Neural cell (in vitro differentiated cells): ENCODE measurements at regions not wholly inside any gene's neighbourhood (a gene's known extent, or its start where the extent isn't known, plus 50 kb on each side); places are given as distances from the start of the nearest gene placed in this dataset.

Experiments
- EP300 ChIP-seq: fragments of 450-650 bp; conservative IDR thresholded peaks from 2 replicates; pipeline ENCODE4 v1.6.1; 2014; ENCODE audit warnings: antibody characterized with exemption, mild to moderate bottlenecking, moderate library complexity; ENCODE audit not compliant: poor library complexity, severe bottlenecking
- EZH2 ChIP-seq: fragments of 200-600, 300-800 bp; shearing (Covaris generic), sonication (generic); IDR thresholded peaks from 2 replicates; pipeline ENCODE4 v1.6.1; 2014; ENCODE audit warnings: antibody characterized with exemption, low read length, borderline replicate concordance, mild to moderate bottlenecking; ENCODE audit not compliant: insufficient read depth, poor library complexity, severe bottlenecking
- MXI1 ChIP-seq: fragments of 450-650 bp; conservative IDR thresholded peaks from 2 replicates; pipeline ENCODE4 v1.6.1; 2014; ENCODE audit warnings: antibody characterized with exemption, mild to moderate bottlenecking; ENCODE audit not compliant: poor library complexity, severe bottlenecking
- POLR2AphosphoS5 ChIP-seq: IDR thresholded peaks from 2 replicates; pipeline ENCODE4 v1.6.1; 2012
- RAD21 ChIP-seq: fragments of 450-650 bp; conservative IDR thresholded peaks from 2 replicates; pipeline ENCODE4 v1.6.1; 2014; ENCODE audit warnings: antibody characterized with exemption, mild to moderate bottlenecking, moderate library complexity
- SMC3 ChIP-seq: fragments of 450-650 bp; conservative IDR thresholded peaks from 2 replicates; pipeline ENCODE4 v1.6.1; 2014; ENCODE audit warnings: antibody characterized with exemption, mild to moderate bottlenecking, moderate library complexity; ENCODE audit not compliant: poor library complexity
- TAF1 ChIP-seq: IDR thresholded peaks from 2 replicates; pipeline ENCODE4 v1.6.1; 2012; ENCODE audit warnings: low read depth
- TF ChIP-seq, protein P1 (sequence below): fragments of 450-650 bp; IDR thresholded peaks from 2 replicates; pipeline ENCODE4 v1.5.1; 2014; ENCODE audit warnings: antibody characterized with exemption, mild to moderate bottlenecking, moderate library complexity; ENCODE audit not compliant: poor library complexity, severe bottlenecking
- TF ChIP-seq, protein P2 (sequence below): IDR thresholded peaks from 2 replicates; pipeline ENCODE4 v1.6.1; 2012; ENCODE audit warnings: borderline replicate concordance

DNA sequence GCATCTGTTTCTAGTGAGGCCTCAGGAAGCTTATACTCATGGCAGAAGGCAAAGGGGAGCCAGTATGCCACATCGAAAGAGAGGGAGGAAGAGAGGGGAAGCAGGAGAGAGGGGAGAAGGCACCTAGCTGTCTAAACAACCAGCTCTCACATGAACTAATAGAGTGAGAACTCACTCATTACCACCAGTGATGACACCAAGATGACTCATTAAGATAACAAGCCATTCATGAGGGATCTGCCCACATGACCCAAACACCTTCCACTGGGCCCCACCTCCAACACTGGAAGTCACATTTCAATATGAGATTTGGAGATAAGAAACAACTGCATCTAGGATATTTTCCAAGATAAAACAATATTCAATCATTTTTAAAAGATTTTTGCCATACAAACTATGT, 753.9 kb upstream of the ZEB2 start:
- TF ChIP-seq POLR2AphosphoS5: no peak
- TF ChIP-seq, protein P1, sequence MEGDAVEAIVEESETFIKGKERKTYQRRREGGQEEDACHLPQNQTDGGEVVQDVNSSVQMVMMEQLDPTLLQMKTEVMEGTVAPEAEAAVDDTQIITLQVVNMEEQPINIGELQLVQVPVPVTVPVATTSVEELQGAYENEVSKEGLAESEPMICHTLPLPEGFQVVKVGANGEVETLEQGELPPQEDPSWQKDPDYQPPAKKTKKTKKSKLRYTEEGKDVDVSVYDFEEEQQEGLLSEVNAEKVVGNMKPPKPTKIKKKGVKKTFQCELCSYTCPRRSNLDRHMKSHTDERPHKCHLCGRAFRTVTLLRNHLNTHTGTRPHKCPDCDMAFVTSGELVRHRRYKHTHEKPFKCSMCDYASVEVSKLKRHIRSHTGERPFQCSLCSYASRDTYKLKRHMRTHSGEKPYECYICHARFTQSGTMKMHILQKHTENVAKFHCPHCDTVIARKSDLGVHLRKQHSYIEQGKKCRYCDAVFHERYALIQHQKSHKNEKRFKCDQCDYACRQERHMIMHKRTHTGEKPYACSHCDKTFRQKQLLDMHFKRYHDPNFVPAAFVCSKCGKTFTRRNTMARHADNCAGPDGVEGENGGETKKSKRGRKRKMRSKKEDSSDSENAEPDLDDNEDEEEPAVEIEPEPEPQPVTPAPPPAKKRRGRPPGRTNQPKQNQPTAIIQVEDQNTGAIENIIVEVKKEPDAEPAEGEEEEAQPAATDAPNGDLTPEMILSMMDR: no peak
- no peak for TF ChIP-seq SMC3
- TF ChIP-seq MXI1: no peak
- TF ChIP-seq TAF1: no peak
- TF ChIP-seq EZH2: no peak
- TF ChIP-seq EP300: no peak
- no peak for TF ChIP-seq RAD21
- TF ChIP-seq, protein P2, sequence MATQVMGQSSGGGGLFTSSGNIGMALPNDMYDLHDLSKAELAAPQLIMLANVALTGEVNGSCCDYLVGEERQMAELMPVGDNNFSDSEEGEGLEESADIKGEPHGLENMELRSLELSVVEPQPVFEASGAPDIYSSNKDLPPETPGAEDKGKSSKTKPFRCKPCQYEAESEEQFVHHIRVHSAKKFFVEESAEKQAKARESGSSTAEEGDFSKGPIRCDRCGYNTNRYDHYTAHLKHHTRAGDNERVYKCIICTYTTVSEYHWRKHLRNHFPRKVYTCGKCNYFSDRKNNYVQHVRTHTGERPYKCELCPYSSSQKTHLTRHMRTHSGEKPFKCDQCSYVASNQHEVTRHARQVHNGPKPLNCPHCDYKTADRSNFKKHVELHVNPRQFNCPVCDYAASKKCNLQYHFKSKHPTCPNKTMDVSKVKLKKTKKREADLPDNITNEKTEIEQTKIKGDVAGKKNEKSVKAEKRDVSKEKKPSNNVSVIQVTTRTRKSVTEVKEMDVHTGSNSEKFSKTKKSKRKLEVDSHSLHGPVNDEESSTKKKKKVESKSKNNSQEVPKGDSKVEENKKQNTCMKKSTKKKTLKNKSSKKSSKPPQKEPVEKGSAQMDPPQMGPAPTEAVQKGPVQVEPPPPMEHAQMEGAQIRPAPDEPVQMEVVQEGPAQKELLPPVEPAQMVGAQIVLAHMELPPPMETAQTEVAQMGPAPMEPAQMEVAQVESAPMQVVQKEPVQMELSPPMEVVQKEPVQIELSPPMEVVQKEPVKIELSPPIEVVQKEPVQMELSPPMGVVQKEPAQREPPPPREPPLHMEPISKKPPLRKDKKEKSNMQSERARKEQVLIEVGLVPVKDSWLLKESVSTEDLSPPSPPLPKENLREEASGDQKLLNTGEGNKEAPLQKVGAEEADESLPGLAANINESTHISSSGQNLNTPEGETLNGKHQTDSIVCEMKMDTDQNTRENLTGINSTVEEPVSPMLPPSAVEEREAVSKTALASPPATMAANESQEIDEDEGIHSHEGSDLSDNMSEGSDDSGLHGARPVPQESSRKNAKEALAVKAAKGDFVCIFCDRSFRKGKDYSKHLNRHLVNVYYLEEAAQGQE: no peak
